OCI-LY3 (cell line): ENCODE measurements at regions not wholly inside any gene's neighbourhood (a gene's known extent, or its start where the extent isn't known, plus 50 kb on each side); places are given as distances from the start of the nearest gene placed in this dataset.

Experiments used
- H2AFZ ChIP-seq: fragments of 200-600, 300-600 bp; shearing (Covaris generic); 2 replicates; pipeline ENCODE4 v1.6.0; 2014; ENCODE audit warnings: antibody characterized with exemption, low read depth, low read length
- H3K27ac ChIP-seq: fragments of 200-600, 300-600 bp; sonication (generic); 2 replicates; pipeline ENCODE4 v1.5.1; 2014; ENCODE audit warnings: mild to moderate bottlenecking, low read length, moderate library complexity, mixed read lengths
- H3K27me3 ChIP-seq: fragments of 200-600, 300-600 bp; sonication (generic); 2 replicates; pipeline ENCODE4 v1.6.1; 2014; ENCODE audit warnings: low read depth, low read length, mixed read lengths
- H3K36me3 ChIP-seq: fragments of 200-600, 300-600 bp; sonication (generic); replicated peaks from 2 replicates; pipeline ENCODE3; 2014; ENCODE audit warnings: low read depth, low read length, mixed read lengths
- H3K4me1 ChIP-seq: fragments of 300-600, 200-600 bp; sonication (generic); 2 replicates; pipeline ENCODE4 v1.6.1; 2014; ENCODE audit warnings: low read length, mixed read lengths
- H3K4me2 ChIP-seq: fragments of 200-600, 300-600 bp; sonication (generic); 2 replicates; pipeline ENCODE4 v1.6.1; 2014; ENCODE audit warnings: low read length, mixed read lengths
- H3K4me3 ChIP-seq: fragments of 300-600, 200-600 bp; sonication (generic); 2 replicates; pipeline ENCODE4 v1.5.1; 2014; ENCODE audit warnings: antibody characterized with exemption, mild to moderate bottlenecking, low read length, moderate library complexity
- H3K79me2 ChIP-seq: fragments of 300-600, 200-600 bp; shearing (Covaris generic); 2 replicates; pipeline ENCODE4 v1.6.1; 2014; ENCODE audit warnings: mild to moderate bottlenecking, low read length, mixed read lengths
- H3K9ac ChIP-seq: fragments of 300-600, 200-600 bp; shearing (Covaris generic); 2 replicates; pipeline ENCODE4 v1.6.0; 2014; ENCODE audit warnings: mild to moderate bottlenecking, low read length, moderate library complexity
- H3K9me3 ChIP-seq: fragments of 200-600, 300-600 bp; shearing (Covaris generic); 2 replicates; pipeline ENCODE4 v1.6.1; 2014; ENCODE audit warnings: low read length, mixed read lengths; ENCODE audit not compliant: insufficient read depth
- H4K20me1 ChIP-seq: fragments of 200-600, 300-600 bp; sonication (generic); 2 replicates; pipeline ENCODE4 v1.6.1; 2016; ENCODE audit warnings: low read length, mixed read lengths; ENCODE audit not compliant: insufficient read depth
- CTCF ChIP-seq: fragments of 200-600, 300-600 bp; sonication (generic); IDR thresholded peaks from 2 replicates; pipeline ENCODE4 v1.5.1; 2014; ENCODE audit warnings: antibody characterized with exemption, low read length, low read depth
- EZH2phosphoT487 ChIP-seq: fragments of 200-600 bp; shearing (Covaris generic); IDR thresholded peaks from 2 replicates; pipeline ENCODE4 v1.6.1; 2018; ENCODE audit warnings: antibody characterized with exemption, mixed run types, low read depth

GRCh38 chr17:12528036-12528435 is 137.7 kb upstream of the MYOCD start:
- H3K4me1 ChIP-seq: peaks cover 15% of the 10 kb centered on the region
- no peaks in the 10 kb centered on the region for H4K20me1 ChIP-seq
- TF ChIP-seq CTCF: no peak
- TF ChIP-seq EZH2phosphoT487: no peak
- no peak overlapping the region for H3K4me3 ChIP-seq
- no peak overlapping the region for H3K27ac ChIP-seq
- no peaks in the 10 kb centered on the region for H3K36me3 ChIP-seq
- H3K79me2 ChIP-seq: no peaks in the 10 kb centered on the region
- H3K9ac ChIP-seq: no peak overlapping the region
- H3K9me3 ChIP-seq: no peaks in the 10 kb centered on the region
- no peak overlapping the region for H2AFZ ChIP-seq
- H3K4me2 ChIP-seq: no peak overlapping the region
- H3K27me3 ChIP-seq: no peaks in the 10 kb centered on the region

GRCh38 chr17:12530161-12530560 is 135.5 kb upstream of the MYOCD start:
- no peak overlapping the region for H3K4me3 ChIP-seq
- H3K9ac ChIP-seq: no peak overlapping the region
- H3K4me1 ChIP-seq: peaks cover 15% of the 10 kb centered on the region
- H3K27me3 ChIP-seq: no peaks in the 10 kb centered on the region
- TF ChIP-seq EZH2phosphoT487: no peak
- no peak for TF ChIP-seq CTCF
- H3K27ac ChIP-seq: no peak overlapping the region
- no peak overlapping the region for H3K4me2 ChIP-seq
- H4K20me1 ChIP-seq: no peaks in the 10 kb centered on the region
- H3K9me3 ChIP-seq: no peaks in the 10 kb centered on the region
- no peaks in the 10 kb centered on the region for H3K36me3 ChIP-seq
- H2AFZ ChIP-seq: no peak overlapping the region
- no peaks in the 10 kb centered on the region for H3K79me2 ChIP-seq

GRCh38 chr17:12536021-12536420 is 129.7 kb upstream of the MYOCD start:
- Histone ChIP-seq H3K9ac (no peak overlapping the region), H3K27me3 (no peaks in the 10 kb centered on the region), H3K27ac (no peak overlapping the region), H4K20me1 (no peaks in the 10 kb centered on the region), H3K79me2 (no peaks in the 10 kb centered on the region), H3K9me3 (no peaks in the 10 kb centered on the region), H3K36me3 (no peaks in the 10 kb centered on the region), H3K4me2 (no peak overlapping the region), H2AFZ (no peak overlapping the region), H3K4me1 (peaks cover 11% of the 10 kb centered on the region), H3K4me3 (no peak overlapping the region)
- TF ChIP-seq CTCF (no peak), EZH2phosphoT487 (no peak)

- Histone ChIP-seq H3K9ac (no peak overlapping the region), H3K4me3 (no peak overlapping the region), H2AFZ (no peak overlapping the region), H3K4me2 (no peak overlapping the region), H3K27me3 (no peaks in the 10 kb centered on the region), H4K20me1 (no peaks in the 10 kb centered on the region), H3K27ac (no peak overlapping the region), H3K9me3 (no peaks in the 10 kb centered on the region), H3K4me1 (peaks cover 11% of the 10 kb centered on the region), H3K36me3 (no peaks in the 10 kb centered on the region), H3K79me2 (no peaks in the 10 kb centered on the region)
- no peak for TF ChIP-seq CTCF
- no peak for TF ChIP-seq EZH2phosphoT487
Measured at GRCh38 chr17:12536472-12536871, 129.2 kb upstream of the MYOCD start.
